ENCODE measurements at regions not wholly inside any gene's neighbourhood (a gene's known extent, or its start where the extent isn't known, plus 50 kb on each side); places are given as distances from the start of the nearest gene placed in this dataset.
"Not testable (repeated sequence)": the region's sequence is repeated elsewhere in the genome, so short reads cannot be mapped to it uniquely, and the experiment has no call there.

- not testable (repeated sequence) for TF ChIP-seq EZH2 (IDR thresholded peaks at IDR 0.05; ENCODE audit: low read depth, unreplicated experiment); CTCF (conservative IDR thresholded peaks at IDR 0.05; ENCODE audit: low read depth in 2 of 2); POLR2AphosphoS5 (IDR thresholded peaks at IDR 0.05; ENCODE audit: low read depth); EZH2phosphoT487 (IDR thresholded peaks at IDR 0.05; ENCODE audit: unreplicated experiment); CREB1 (CRISPR knock-in tag; IDR thresholded peaks at IDR 0.05; ENCODE audit: low read depth)
- TF ChIP-seq, protein P1, sequence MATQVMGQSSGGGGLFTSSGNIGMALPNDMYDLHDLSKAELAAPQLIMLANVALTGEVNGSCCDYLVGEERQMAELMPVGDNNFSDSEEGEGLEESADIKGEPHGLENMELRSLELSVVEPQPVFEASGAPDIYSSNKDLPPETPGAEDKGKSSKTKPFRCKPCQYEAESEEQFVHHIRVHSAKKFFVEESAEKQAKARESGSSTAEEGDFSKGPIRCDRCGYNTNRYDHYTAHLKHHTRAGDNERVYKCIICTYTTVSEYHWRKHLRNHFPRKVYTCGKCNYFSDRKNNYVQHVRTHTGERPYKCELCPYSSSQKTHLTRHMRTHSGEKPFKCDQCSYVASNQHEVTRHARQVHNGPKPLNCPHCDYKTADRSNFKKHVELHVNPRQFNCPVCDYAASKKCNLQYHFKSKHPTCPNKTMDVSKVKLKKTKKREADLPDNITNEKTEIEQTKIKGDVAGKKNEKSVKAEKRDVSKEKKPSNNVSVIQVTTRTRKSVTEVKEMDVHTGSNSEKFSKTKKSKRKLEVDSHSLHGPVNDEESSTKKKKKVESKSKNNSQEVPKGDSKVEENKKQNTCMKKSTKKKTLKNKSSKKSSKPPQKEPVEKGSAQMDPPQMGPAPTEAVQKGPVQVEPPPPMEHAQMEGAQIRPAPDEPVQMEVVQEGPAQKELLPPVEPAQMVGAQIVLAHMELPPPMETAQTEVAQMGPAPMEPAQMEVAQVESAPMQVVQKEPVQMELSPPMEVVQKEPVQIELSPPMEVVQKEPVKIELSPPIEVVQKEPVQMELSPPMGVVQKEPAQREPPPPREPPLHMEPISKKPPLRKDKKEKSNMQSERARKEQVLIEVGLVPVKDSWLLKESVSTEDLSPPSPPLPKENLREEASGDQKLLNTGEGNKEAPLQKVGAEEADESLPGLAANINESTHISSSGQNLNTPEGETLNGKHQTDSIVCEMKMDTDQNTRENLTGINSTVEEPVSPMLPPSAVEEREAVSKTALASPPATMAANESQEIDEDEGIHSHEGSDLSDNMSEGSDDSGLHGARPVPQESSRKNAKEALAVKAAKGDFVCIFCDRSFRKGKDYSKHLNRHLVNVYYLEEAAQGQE (IDR thresholded peaks at IDR 0.05; ENCODE audit: unreplicated experiment), result not testable (repeated sequence)
Measured at GRCh38 chr21:6454648-6455340, 4066.6 kb upstream of the TPTE start.

Data from GM23338 (cell line).